Esophagus squamous epithelium (tissue), 4 donors: ENCODE measurements at regions not wholly inside any gene's neighbourhood (a gene's known extent, or its start where the extent isn't known, plus 50 kb on each side); places are given as distances from the start of the nearest gene placed in this dataset.

Experiments
- POLR2A ChIP-seq, 4 donors: fragments of 450-650 bp; IDR thresholded peaks; one replicate each; pipeline ENCODE4 v1.6.1; 2017; ENCODE audit warnings: antibody characterized with exemption in 4 of 4, mild to moderate bottlenecking in 4 of 4, moderate library complexity in 3 of 4
- TF ChIP-seq, protein P1 (sequence below), 6 experiments: fragments of 450-650 bp in 4 of 6; fragments of 200-600 bp in 2 of 6; sonication (generic) in 2 of 6; IDR thresholded peaks; one replicate each; pipeline ENCODE4 v1.5.1; 2016 to 2019; ENCODE audit warnings: antibody characterized with exemption in 6 of 6, mild to moderate bottlenecking in 4 of 6, moderate library complexity in 4 of 6

DNA sequence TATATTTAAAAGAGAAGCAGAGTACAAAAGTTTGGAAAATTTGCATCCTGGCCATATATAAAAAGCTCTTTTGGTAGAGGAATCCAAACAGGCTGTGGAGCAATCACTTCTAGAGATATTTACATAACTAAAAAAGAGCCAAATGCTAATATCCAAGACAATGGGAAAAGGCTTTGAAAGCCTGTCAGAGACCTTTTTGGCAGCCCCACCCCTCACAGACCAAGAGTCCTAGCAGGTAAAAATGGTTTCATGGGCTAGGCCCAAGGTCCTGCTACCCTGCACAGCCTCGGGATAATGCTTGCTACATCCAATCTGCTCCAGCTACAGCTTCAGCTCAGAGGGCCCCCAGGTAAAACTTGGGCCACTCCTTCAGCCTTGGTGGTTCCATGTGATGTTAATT, 430.2 kb upstream of the KCND2 start:
- no peak for TF ChIP-seq POLR2A (IDR thresholded peaks at IDR 0.05)
- TF ChIP-seq, protein P1, sequence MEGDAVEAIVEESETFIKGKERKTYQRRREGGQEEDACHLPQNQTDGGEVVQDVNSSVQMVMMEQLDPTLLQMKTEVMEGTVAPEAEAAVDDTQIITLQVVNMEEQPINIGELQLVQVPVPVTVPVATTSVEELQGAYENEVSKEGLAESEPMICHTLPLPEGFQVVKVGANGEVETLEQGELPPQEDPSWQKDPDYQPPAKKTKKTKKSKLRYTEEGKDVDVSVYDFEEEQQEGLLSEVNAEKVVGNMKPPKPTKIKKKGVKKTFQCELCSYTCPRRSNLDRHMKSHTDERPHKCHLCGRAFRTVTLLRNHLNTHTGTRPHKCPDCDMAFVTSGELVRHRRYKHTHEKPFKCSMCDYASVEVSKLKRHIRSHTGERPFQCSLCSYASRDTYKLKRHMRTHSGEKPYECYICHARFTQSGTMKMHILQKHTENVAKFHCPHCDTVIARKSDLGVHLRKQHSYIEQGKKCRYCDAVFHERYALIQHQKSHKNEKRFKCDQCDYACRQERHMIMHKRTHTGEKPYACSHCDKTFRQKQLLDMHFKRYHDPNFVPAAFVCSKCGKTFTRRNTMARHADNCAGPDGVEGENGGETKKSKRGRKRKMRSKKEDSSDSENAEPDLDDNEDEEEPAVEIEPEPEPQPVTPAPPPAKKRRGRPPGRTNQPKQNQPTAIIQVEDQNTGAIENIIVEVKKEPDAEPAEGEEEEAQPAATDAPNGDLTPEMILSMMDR (IDR thresholded peaks at IDR 0.05) = no peak
